ENCODE measurements at regions not wholly inside any gene's neighbourhood (a gene's known extent, or its start where the extent isn't known, plus 50 kb on each side); places are given as distances from the start of the nearest gene placed in this dataset.

- Histone ChIP-seq H2BK120ac (ENCODE audit: low read depth, low read length) (no peak overlapping the region), H4K8ac (ENCODE audit: low read depth, low read length) (no peak overlapping the region), H2BK12ac (ENCODE audit: low read length) (peak overlapping the region; percentile 19), H3K18ac (ENCODE audit: low read length) (peak overlapping the region; percentile 56), H3K4ac (ENCODE audit: low read length) (no peak overlapping the region), H3K4me1 (ENCODE audit: control insufficient read depth in 2 of 2, insufficient read depth in 1 of 2, low read depth in 1 of 2, low read length in 2 of 2) (peaks cover 0 to 2% of the 10 kb centered on the region in 2 donors), H3K4me2 (ENCODE audit: insufficient read depth, low read length, poor library complexity, severe bottlenecking) (no peak overlapping the region), H3K27ac (replicated peaks; ENCODE audit: low read length) (no peak overlapping the region), H3K9me3 (replicated peaks in 1 of 2; ENCODE audit: control insufficient read depth in 2 of 2, insufficient read depth in 1 of 2, low read depth in 1 of 2, low read length in 2 of 2) (peaks cover 8 to 17% of the 10 kb centered on the region in 2 donors), H2AFZ (ENCODE audit: low read length) (no peak overlapping the region), H3K36me3 (replicated peaks in 1 of 2; ENCODE audit: control insufficient read depth in 2 of 2, insufficient read depth in 2 of 2, low read length in 2 of 2) (peaks cover 2 to 6% of the 10 kb centered on the region in 2 donors), H4K91ac (ENCODE audit: low read depth, low read length, poor library complexity) (no peak overlapping the region), H3K27me3 (ENCODE audit: control insufficient read depth in 3 of 3, insufficient read depth in 3 of 3, low read depth in 1 of 3, low read length in 3 of 3) (no peaks in the 10 kb centered on the region), H2BK5ac (ENCODE audit: low read length) (no peak overlapping the region), H2AK5ac (ENCODE audit: low read depth, low read length) (no peak overlapping the region), H2BK15ac (ENCODE audit: low read length) (no peak overlapping the region), H3K4me3 (ENCODE audit: low read length in 2 of 2) (no peak overlapping the region), H3K23ac (ENCODE audit: low read depth, low read length, poor library complexity) (no peak overlapping the region), H3K14ac (ENCODE audit: low read length) (peak overlapping the region; percentile 51), H3K9ac (ENCODE audit: low read depth, low read length, poor library complexity) (peak overlapping the region; percentile 12), H3K79me1 (ENCODE audit: low read depth, low read length) (peaks cover 4% of the 10 kb centered on the region)
- no CpG with 5 or more reads among the region's 33 CpGs for WGBS, 2 donors (ENCODE audit: extremely low coverage in 2 of 2, insufficient read length in 2 of 2, insufficient replicate concordance in 1 of 2)
- no peak for DNase-seq (ENCODE audit: low spot score)
Observed at GRCh38 chr17:83014940-83015910, 64.2 kb upstream of the METRNL start.

GRCh38 chr17:83018658-83019193, 60.7 kb upstream of the METRNL start:
- Histone ChIP-seq H2BK120ac (ENCODE audit: low read depth, low read length) (peak overlapping the region; percentile 87), H4K91ac (ENCODE audit: low read depth, low read length, poor library complexity) (no peak overlapping the region), H3K4ac (ENCODE audit: low read length) (peak overlapping the region; percentile 66), H3K4me3 (ENCODE audit: low read length in 2 of 2) (peak overlapping the region in 1 of 2 donors; percentile 9), H3K14ac (ENCODE audit: low read length) (no peak overlapping the region), H3K9me3 (replicated peaks in 1 of 2; ENCODE audit: control insufficient read depth in 2 of 2, insufficient read depth in 1 of 2, low read depth in 1 of 2, low read length in 2 of 2) (peaks cover 8 to 17% of the 10 kb centered on the region in 2 donors), H3K18ac (ENCODE audit: low read length) (peak overlapping the region; percentile 57), H3K36me3 (replicated peaks in 1 of 2; ENCODE audit: control insufficient read depth in 2 of 2, insufficient read depth in 2 of 2, low read length in 2 of 2) (peaks cover 2 to 11% of the 10 kb centered on the region in 2 donors), H2AFZ (ENCODE audit: low read length) (no peak overlapping the region), H3K27ac (replicated peaks; ENCODE audit: low read length) (no peak overlapping the region), H3K79me1 (ENCODE audit: low read depth, low read length) (peaks cover 4% of the 10 kb centered on the region), H2AK5ac (ENCODE audit: low read depth, low read length) (peak overlapping the region; percentile 75), H4K8ac (ENCODE audit: low read depth, low read length) (peak overlapping the region; percentile 43), H3K4me2 (ENCODE audit: insufficient read depth, low read length, poor library complexity, severe bottlenecking) (no peak overlapping the region), H3K23ac (ENCODE audit: low read depth, low read length, poor library complexity) (no peak overlapping the region), H3K27me3 (ENCODE audit: control insufficient read depth in 3 of 3, insufficient read depth in 3 of 3, low read depth in 1 of 3, low read length in 3 of 3) (no peaks in the 10 kb centered on the region), H2BK15ac (ENCODE audit: low read length) (no peak overlapping the region), H3K9ac (ENCODE audit: low read depth, low read length, poor library complexity) (no peak overlapping the region), H2BK5ac (ENCODE audit: low read length) (no peak overlapping the region), H2BK12ac (ENCODE audit: low read length) (no peak overlapping the region), H3K4me1 (ENCODE audit: control insufficient read depth in 2 of 2, insufficient read depth in 1 of 2, low read depth in 1 of 2, low read length in 2 of 2) (no peaks in the 10 kb centered on the region)
- DNase-seq (ENCODE audit: low spot score) = no peak
- no CpG with 5 or more reads among the region's 23 CpGs for WGBS, 2 donors (ENCODE audit: extremely low coverage in 2 of 2, insufficient read length in 2 of 2, insufficient replicate concordance in 1 of 2)

GRCh38 chr17:83019376-83019775, 60.0 kb upstream of the METRNL start:
- no peak overlapping the region for H4K91ac ChIP-seq (ENCODE audit: low read depth, low read length, poor library complexity)
- no peak overlapping the region for H2BK12ac ChIP-seq (ENCODE audit: low read length)
- H3K14ac ChIP-seq (ENCODE audit: low read length) = no peak overlapping the region
- no peak overlapping the region for H3K9ac ChIP-seq (ENCODE audit: low read depth, low read length, poor library complexity)
- H4K8ac ChIP-seq (ENCODE audit: low read depth, low read length) = no peak overlapping the region
- no peak overlapping the region for H2BK15ac ChIP-seq (ENCODE audit: low read length)
- no peak overlapping the region for H2AK5ac ChIP-seq (ENCODE audit: low read depth, low read length)
- H3K36me3 ChIP-seq (replicated peaks in 1 of 2; ENCODE audit: control insufficient read depth in 2 of 2, insufficient read depth in 2 of 2, low read length in 2 of 2) = peaks cover 2 to 16% of the 10 kb centered on the region in 2 donors
- no peaks in the 10 kb centered on the region for H3K27me3 ChIP-seq (ENCODE audit: control insufficient read depth in 3 of 3, insufficient read depth in 3 of 3, low read depth in 1 of 3, low read length in 3 of 3)
- no peak overlapping the region for H3K4me2 ChIP-seq (ENCODE audit: insufficient read depth, low read length, poor library complexity, severe bottlenecking)
- H2AFZ ChIP-seq (ENCODE audit: low read length) = no peak overlapping the region
- no peak overlapping the region for H3K23ac ChIP-seq (ENCODE audit: low read depth, low read length, poor library complexity)
- H3K4me3 ChIP-seq (ENCODE audit: low read length in 2 of 2) = no peak overlapping the region
- WGBS, 2 donors (ENCODE audit: extremely low coverage in 2 of 2, insufficient read length in 2 of 2, insufficient replicate concordance in 1 of 2) = no CpG with 5 or more reads among the region's 10 CpGs
- DNase-seq (ENCODE audit: low spot score) = no peak
- peaks cover 8 to 17% of the 10 kb centered on the region in 2 donors for H3K9me3 ChIP-seq (replicated peaks in 1 of 2; ENCODE audit: control insufficient read depth in 2 of 2, insufficient read depth in 1 of 2, low read depth in 1 of 2, low read length in 2 of 2)
- H3K27ac ChIP-seq (replicated peaks; ENCODE audit: low read length) = no peak overlapping the region
- no peak overlapping the region for H2BK120ac ChIP-seq (ENCODE audit: low read depth, low read length)
- H3K4me1 ChIP-seq (ENCODE audit: control insufficient read depth in 2 of 2, insufficient read depth in 1 of 2, low read depth in 1 of 2, low read length in 2 of 2) = no peaks in the 10 kb centered on the region
- H3K18ac ChIP-seq (ENCODE audit: low read length) = no peak overlapping the region
- H2BK5ac ChIP-seq (ENCODE audit: low read length) = no peak overlapping the region
- H3K4ac ChIP-seq (ENCODE audit: low read length) = no peak overlapping the region
- peaks cover 4% of the 10 kb centered on the region for H3K79me1 ChIP-seq (ENCODE audit: low read depth, low read length)
